IMR-90 (cell line): ENCODE measurements at regions not wholly inside any gene's neighbourhood (a gene's known extent, or its start where the extent isn't known, plus 50 kb on each side); places are given as distances from the start of the nearest gene placed in this dataset.

Experiments used
- BHLHE40 ChIP-seq: fragments of 150-350 bp; IDR thresholded peaks from 2 replicates; pipeline ENCODE4 v1.6.1; 2016; ENCODE audit warnings: mild to moderate bottlenecking, low read depth, low read length
- CEBPB ChIP-seq: IDR thresholded peaks from 2 replicates; pipeline ENCODE4 v1.6.1; 2012; ENCODE audit warnings: low read depth, low read length, improper control_type of control experiment
- CTCF ChIP-seq: conservative IDR thresholded peaks from 2 replicates; pipeline ENCODE4 v1.5.1; 2012; ENCODE audit warnings: mild to moderate bottlenecking, low read depth, low read length, improper control_type of control experiment
- ELK1 ChIP-seq: fragments of 150-350 bp; IDR thresholded peaks from 2 replicates; pipeline ENCODE4 v1.6.1; 2016; ENCODE audit warnings: low read depth, mild to moderate bottlenecking, low read length, moderate library complexity, borderline replicate concordance
- FOS ChIP-seq: fragments of 150-350 bp; IDR thresholded peaks from 2 replicates; pipeline ENCODE4 v1.6.1; 2016; ENCODE audit warnings: low read depth, low read length
- MAZ ChIP-seq: IDR thresholded peaks from 2 replicates; pipeline ENCODE4 v1.6.1; 2012; ENCODE audit warnings: low read depth, mild to moderate bottlenecking, low read length, improper control_type of control experiment, moderate library complexity, borderline replicate concordance
- NFE2L2 ChIP-seq: fragments of 150-350 bp; IDR thresholded peaks from 2 replicates; pipeline ENCODE4 v1.6.1; 2016; ENCODE audit warnings: low read depth, mild to moderate bottlenecking, low read length
- POLR2A ChIP-seq: IDR thresholded peaks from 2 replicates; pipeline ENCODE4 v1.6.1; 2012; ENCODE audit warnings: mild to moderate bottlenecking, low read depth, low read length
- RAD21 ChIP-seq: IDR thresholded peaks from 2 replicates; pipeline ENCODE4 v1.6.1; 2012; ENCODE audit warnings: low read length, improper control_type of control experiment
- RCOR1 ChIP-seq: IDR thresholded peaks from 2 replicates; pipeline ENCODE4 v1.6.1; 2012; ENCODE audit warnings: mild to moderate bottlenecking, low read length, improper control_type of control experiment; ENCODE audit not compliant: insufficient replicate concordance
- RFX5 ChIP-seq: IDR thresholded peaks from 2 replicates; pipeline ENCODE4 v1.8.0; 2012; ENCODE audit warnings: low read depth, mild to moderate bottlenecking, low read length, moderate library complexity
- SMC3 ChIP-seq: fragments of 150-350 bp; IDR thresholded peaks from 2 replicates; pipeline ENCODE4 v1.6.1; 2016; ENCODE audit warnings: low read depth, mild to moderate bottlenecking, antibody characterized with exemption, low read length, moderate library complexity

- no peak for TF ChIP-seq CTCF
- TF ChIP-seq POLR2A: no peak
- TF ChIP-seq BHLHE40: no peak
- no peak for TF ChIP-seq FOS
- no peak for TF ChIP-seq SMC3
- TF ChIP-seq RAD21: no peak
- no peak for TF ChIP-seq RFX5
- no peak for TF ChIP-seq NFE2L2
- no peak for TF ChIP-seq RCOR1
- no peak for TF ChIP-seq CEBPB
- no peak for TF ChIP-seq ELK1
- no peak for TF ChIP-seq MAZ
These were observed 68.7 kb upstream of the WIPF1 start for GRCh38 chr2:174666312-174666711.
